Prostate gland (tissue), 2 donors: ENCODE measurements at regions not wholly inside any gene's neighbourhood (a gene's known extent, or its start where the extent isn't known, plus 50 kb on each side); places are given as distances from the start of the nearest gene placed in this dataset.

Source experiments
- CTCF ChIP-seq, 4 experiments: fragments of 200-600 bp in 2 of 4; fragments of 450-650 bp in 2 of 4; sonication (generic) in 2 of 4; IDR thresholded peaks; 1 replicate in 3 of 4; 2 replicates in 1 of 4; pipeline ENCODE4 v1.5.1; 2016 to 2019; ENCODE audit warnings: antibody characterized with exemption in 4 of 4, mild to moderate bottlenecking in 2 of 4, moderate library complexity in 2 of 4
- POLR2A ChIP-seq: fragments of 450-650 bp; IDR thresholded peaks from one replicate; pipeline ENCODE4 v1.6.1; 2016; ENCODE audit warnings: antibody characterized with exemption, mild to moderate bottlenecking

GRCh38 chr12:131370321-131370720 is 340.6 kb upstream of the SFSWAP start:
- TF ChIP-seq CTCF (IDR thresholded peaks at IDR 0.05) (no peak), POLR2A (no peak)
